Ovary (tissue), 7 donors: ENCODE measurements at regions not wholly inside any gene's neighbourhood (a gene's known extent, or its start where the extent isn't known, plus 50 kb on each side); places are given as distances from the start of the nearest gene placed in this dataset.

Experiments
- DNase-seq, 5 donors: peaks; one replicate each; pipeline ENCODE4 v3.0.0-alpha.2; 2019 to 2020
- H3K27ac ChIP-seq, 2 donors: fragments of 200-600 bp; one replicate each; pipeline versions ENCODE4 v1.5.1 to v1.8.0; 2019 to 2022
- H3K27me3 ChIP-seq: fragments of 200-600 bp; one replicate; pipeline ENCODE4 v1.8.0; 2022
- H3K36me3 ChIP-seq: fragments of 200-600 bp; sonication (generic); one replicate; pipeline ENCODE4 v1.5.1; 2019
- H3K4me1 ChIP-seq: one replicate; pipeline ENCODE4 v1.8.1; 2013; ENCODE audit warnings: mild to moderate bottlenecking, moderate library complexity; ENCODE audit not compliant: insufficient read depth
- H3K4me3 ChIP-seq: fragments of 200-600 bp; sonication (generic); one replicate; pipeline ENCODE4 v1.5.1; 2017
- H3K9me3 ChIP-seq, 2 donors: fragments of 200-600 bp in 1 of 2; sonication (generic) in 1 of 2; one replicate each; pipeline versions ENCODE4 v1.5.1 to v1.8.1; 2013 to 2019; ENCODE audit warnings: mild to moderate bottlenecking in 1 of 2, moderate library complexity in 1 of 2
- EP300 ChIP-seq: sonication (generic); formaldehyde crosslinking; IDR thresholded peaks from one replicate; pipeline ENCODE4 v1.6.1; 2017; ENCODE audit warnings: antibody characterized with exemption
- POLR2A ChIP-seq: fragments of 450-650 bp; IDR thresholded peaks from one replicate; pipeline ENCODE4 v1.6.1; 2017; ENCODE audit warnings: antibody characterized with exemption, mild to moderate bottlenecking, moderate library complexity
- WGBS, 3 donors: extraction: QIAGEN DNeasy Blood & Tissue Kit in 1 of 3; methylation state at CpG; one replicate each; pipeline versions ENCODE4 v1.1.5 to v1.1.7; 2013 to 2017; 5-methylcytosine and 5-hydroxymethylcytosine counted together
- intact Hi-C, 4 donors: fragments of 100-400 bp; cut with DNase I; formaldehyde crosslinking; loops; one replicate each; pipeline versions ENCODE4 v1.11.0 to v1.15.1; 2022 to 2023
- TF ChIP-seq, protein P1 (sequence below), 3 donors: fragments of 450-650 bp in 2 of 3; fragments of 200-600 bp in 1 of 3; IDR thresholded peaks; one replicate each; pipeline versions ENCODE4 v1.5.1 to v1.8.0; 2016 to 2022; ENCODE audit warnings: antibody characterized with exemption in 3 of 3, mild to moderate bottlenecking in 1 of 3
- donor health status: DM: no; HTN: no; CAD: no; lungs with moderate emphysema.
- donor health status: DM: no; HTN: no; CAD: no.
- donor health status: Bipolar disorder and iron deficiency.
- donor health status: DM: no; HTN: no; CAD: no.
- donor health status: DM: yes; HTN: yes; CAD: no.

DNA sequence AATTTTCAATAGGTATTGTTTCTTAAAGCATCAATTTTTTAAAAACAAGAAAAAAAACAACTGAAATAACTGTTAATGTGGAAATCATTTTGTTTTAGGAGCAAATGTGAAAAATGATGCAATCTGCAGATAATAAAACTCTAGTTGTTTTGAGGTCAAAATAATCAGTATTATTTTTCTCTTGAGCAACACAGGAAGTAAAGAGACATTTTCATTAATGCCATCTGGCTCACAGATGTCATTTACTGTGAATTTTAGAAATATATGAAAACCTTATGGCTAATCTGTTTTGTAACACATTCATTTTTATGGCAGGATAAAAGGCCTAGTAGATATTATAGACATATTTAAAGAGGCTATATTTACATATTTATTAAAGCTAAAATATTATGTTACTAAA is 141.6 kb downstream of the PCDH18 start:
- Histone ChIP-seq H3K9me3 (no peaks in the 10 kb centered on the region), H3K36me3 (no peaks in the 10 kb centered on the region), H3K4me3 (no peak overlapping the region), H3K27me3 (no peaks in the 10 kb centered on the region), H3K27ac (no peak overlapping the region), H3K4me1 (peaks cover 1% of the 10 kb centered on the region)
- TF ChIP-seq EP300: no peak
- TF ChIP-seq, protein P1, sequence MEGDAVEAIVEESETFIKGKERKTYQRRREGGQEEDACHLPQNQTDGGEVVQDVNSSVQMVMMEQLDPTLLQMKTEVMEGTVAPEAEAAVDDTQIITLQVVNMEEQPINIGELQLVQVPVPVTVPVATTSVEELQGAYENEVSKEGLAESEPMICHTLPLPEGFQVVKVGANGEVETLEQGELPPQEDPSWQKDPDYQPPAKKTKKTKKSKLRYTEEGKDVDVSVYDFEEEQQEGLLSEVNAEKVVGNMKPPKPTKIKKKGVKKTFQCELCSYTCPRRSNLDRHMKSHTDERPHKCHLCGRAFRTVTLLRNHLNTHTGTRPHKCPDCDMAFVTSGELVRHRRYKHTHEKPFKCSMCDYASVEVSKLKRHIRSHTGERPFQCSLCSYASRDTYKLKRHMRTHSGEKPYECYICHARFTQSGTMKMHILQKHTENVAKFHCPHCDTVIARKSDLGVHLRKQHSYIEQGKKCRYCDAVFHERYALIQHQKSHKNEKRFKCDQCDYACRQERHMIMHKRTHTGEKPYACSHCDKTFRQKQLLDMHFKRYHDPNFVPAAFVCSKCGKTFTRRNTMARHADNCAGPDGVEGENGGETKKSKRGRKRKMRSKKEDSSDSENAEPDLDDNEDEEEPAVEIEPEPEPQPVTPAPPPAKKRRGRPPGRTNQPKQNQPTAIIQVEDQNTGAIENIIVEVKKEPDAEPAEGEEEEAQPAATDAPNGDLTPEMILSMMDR (IDR thresholded peaks at IDR 0.05): no peak
- no peak for TF ChIP-seq POLR2A
- intact Hi-C loops: no loop called here
- no peak for DNase-seq

DNA sequence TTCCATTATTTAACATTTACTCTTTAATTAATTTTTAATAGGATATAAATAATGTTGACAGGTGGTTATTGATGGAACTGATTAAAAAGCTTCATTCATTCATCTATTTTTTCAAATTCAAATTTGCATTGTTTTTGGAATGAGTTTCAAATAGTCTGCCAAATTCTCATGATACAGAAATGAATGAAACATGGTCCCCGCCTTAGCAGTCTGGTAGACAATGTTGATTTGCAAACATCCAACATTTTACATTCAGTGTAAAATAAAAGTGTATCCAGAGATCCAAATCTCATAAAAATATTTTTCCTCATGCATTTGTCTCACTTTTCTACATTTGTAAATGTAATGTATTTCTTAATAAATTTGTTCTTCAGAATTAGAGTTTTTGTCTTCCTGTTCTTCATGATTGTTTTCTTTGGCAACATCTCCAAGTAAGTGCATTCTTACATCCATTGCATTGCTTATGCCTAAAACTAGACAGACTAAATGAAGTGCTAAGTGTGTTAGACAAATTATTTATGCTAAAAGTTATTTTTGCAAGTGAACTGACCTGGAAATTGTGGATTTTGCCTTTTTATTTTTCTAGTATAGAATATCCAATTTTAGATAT is 142.3 kb downstream of the PCDH18 start:
- H3K27ac ChIP-seq: no peak overlapping the region
- peaks cover 1% of the 10 kb centered on the region for H3K4me1 ChIP-seq
- intact Hi-C loops: no loop called here
- TF ChIP-seq EP300 (no peak), POLR2A (no peak)
- TF ChIP-seq, protein P1 (IDR thresholded peaks at IDR 0.05): no peak
- H3K36me3 ChIP-seq: no peaks in the 10 kb centered on the region
- H3K4me3 ChIP-seq: no peak overlapping the region
- no peaks in the 10 kb centered on the region for H3K9me3 ChIP-seq
- DNase-seq: no peak
- WGBS, 3 donors: 91 to 94% (median 92%) methylated on average over 1 of the region's 1 CpG
- H3K27me3 ChIP-seq: no peaks in the 10 kb centered on the region

DNA sequence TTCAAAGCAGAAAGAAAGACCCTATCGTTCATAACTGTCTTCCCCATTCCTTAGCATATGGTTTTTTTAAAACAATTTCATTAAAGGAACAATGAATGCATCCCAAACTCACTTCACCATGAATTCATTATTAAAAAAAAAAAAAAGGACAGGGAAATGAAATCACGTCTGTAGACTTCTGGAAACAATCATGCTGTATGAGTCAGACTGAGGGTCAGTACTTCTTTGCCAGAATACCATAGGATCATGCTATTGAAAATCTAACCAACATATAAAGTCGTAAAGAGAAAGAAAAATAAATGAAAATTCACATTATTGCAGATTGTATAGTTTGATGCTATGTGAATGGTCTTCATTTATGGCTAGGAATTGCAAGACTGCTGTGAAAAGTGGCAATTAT is 144.4 kb downstream of the PCDH18 start:
- Histone ChIP-seq H3K27ac (no peak overlapping the region), H3K4me3 (no peak overlapping the region), H3K4me1 (no peaks in the 10 kb centered on the region), H3K27me3 (no peaks in the 10 kb centered on the region), H3K9me3 (no peaks in the 10 kb centered on the region), H3K36me3 (no peaks in the 10 kb centered on the region)
- 46 to 67% (median 62%) methylated on average over 3 of the region's 3 CpGs for WGBS, 3 donors
- TF ChIP-seq POLR2A: no peak
- TF ChIP-seq EP300: no peak
- TF ChIP-seq, protein P1 (IDR thresholded peaks at IDR 0.05): no peak
- intact Hi-C loops: no loop called here
- no peak for DNase-seq

DNA sequence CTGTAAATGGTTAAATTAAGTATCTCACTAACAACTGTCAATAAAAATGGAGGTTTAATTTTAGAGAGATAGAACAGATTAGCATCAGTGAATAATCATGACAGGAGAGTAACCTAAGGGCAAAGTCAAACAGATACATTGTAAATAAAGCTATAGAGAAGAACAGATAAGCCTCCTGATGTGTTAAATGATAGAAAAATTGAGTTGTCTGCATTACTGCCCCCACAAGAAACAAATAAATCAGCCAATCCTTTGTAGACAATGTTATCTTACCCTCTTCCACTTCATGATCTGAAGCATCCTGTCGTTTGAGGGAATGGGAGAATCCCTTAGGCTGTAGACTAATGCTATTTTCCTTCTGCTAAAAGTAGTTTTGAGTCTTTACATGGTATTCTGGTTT is 147.8 kb downstream of the PCDH18 start:
- H3K27ac ChIP-seq: no peak overlapping the region
- no peaks in the 10 kb centered on the region for H3K27me3 ChIP-seq
- no peaks in the 10 kb centered on the region for H3K4me1 ChIP-seq
- H3K4me3 ChIP-seq: no peak overlapping the region
- intact Hi-C loops: no loop called here
- no peaks in the 10 kb centered on the region for H3K36me3 ChIP-seq
- TF ChIP-seq, protein P1 (IDR thresholded peaks at IDR 0.05): no peak
- TF ChIP-seq POLR2A (no peak), EP300 (no peak)
- 47 to 57% (median 53%) methylated on average over 1 of the region's 1 CpG for WGBS, 3 donors
- DNase-seq: no peak
- no peaks in the 10 kb centered on the region for H3K9me3 ChIP-seq

DNA sequence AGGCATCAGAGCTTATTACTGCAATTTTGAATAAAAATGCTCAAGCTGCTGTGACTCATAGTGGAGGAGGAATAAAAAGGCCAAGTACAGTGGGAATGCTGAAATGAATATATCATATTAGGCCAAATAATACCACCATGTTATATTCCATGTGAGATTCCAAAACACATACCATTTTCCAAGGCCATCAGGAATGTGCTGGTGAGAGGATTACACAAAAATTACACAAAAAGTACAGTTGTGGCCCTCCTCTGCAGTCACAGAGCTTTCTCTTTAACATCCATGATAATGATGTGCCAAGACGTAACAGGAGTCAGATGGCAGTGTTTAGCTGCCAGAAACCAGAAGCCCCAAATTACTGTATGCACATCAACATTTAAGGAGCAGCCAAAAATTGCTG is 153.5 kb downstream of the PCDH18 start:
- no peak overlapping the region for H3K27ac ChIP-seq
- no peaks in the 10 kb centered on the region for H3K27me3 ChIP-seq
- no peaks in the 10 kb centered on the region for H3K4me1 ChIP-seq
- TF ChIP-seq, protein P1 (IDR thresholded peaks at IDR 0.05): no peak
- TF ChIP-seq POLR2A (no peak), EP300 (no peak)
- H3K36me3 ChIP-seq: no peaks in the 10 kb centered on the region
- no peak overlapping the region for H3K4me3 ChIP-seq
- intact Hi-C loops: no loop called here
- H3K9me3 ChIP-seq: no peaks in the 10 kb centered on the region
- 36 to 46% (median 37%) methylated on average over 1 of the region's 1 CpG for WGBS, 3 donors
- DNase-seq: no peak
